ENCODE measurements at regions not wholly inside any gene's neighbourhood (a gene's known extent, or its start where the extent isn't known, plus 50 kb on each side); places are given as distances from the start of the nearest gene placed in this dataset.

DNA sequence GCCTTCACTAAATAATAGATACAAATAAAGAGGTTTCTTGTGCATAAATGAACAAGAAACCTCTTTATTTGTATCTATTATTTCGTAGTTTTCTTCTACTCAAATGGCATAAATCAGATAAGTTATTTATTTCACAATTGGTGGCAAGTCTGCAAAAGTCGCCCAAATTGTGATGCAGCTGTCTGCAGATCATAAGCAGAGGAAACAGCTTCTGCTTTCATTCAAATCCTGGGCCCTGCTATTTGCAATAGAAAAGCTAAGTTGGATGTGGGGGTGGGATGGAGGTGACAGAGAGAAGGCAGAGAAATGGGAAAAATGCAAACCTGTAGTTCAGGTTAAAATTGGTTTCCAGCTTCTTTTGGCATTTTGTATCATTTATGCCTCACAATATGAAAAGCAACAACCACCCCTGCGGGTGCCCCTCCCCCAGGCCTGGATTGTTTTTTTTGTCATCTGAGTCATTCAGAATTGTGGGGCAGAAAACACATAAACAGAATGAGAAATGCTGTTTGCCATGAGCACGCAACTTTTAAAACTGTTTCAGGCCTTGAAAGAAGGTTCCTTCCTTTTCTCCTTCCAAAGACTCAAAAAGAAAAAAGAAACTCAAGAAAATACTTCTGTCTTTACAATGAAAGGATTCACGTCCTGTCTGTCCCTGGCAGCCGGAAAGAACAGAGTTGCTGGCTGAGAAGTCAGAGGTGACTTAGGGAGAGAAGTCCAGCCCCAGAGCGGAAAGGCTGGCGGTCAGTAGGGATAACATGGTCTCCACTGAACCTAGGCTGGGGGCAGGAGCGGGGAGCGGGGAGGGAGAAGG, 132.9 kb downstream of the BAMBI start:
- peak in 1 of 56 donors; percentile 21 for DNase-seq

DNA sequence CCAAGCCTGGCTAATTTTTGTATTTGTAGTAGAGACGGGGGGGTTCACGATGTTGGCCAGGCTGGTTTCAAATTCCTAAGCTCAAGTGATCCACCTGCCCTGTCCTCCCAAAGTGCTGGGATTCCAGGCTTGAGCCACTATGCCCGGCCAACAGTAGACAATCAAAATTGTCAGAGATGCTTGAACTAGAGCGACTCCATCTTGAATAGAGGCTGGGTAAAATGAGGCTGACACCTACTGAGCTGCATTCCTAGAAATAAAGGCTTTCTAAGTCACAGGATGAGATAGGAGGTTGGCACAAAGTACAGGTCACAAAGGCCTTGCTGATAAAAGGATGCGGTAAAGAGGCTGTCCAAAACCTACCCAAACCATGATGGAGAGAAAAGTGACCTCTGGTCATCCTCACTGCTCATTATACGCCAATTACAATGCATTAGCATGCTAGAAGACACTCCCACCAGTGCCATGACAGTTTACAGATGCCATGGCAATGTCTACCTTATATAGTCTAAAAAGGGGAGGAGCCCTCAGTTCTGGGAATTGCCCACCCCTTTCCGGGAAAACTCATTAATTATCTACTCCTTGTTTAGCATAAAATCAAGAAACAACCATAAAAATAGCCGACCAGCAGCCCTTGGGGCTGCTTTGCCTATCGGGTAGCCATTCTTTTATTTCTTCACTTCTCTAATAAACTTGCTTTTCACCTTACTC, 134.5 kb downstream of the BAMBI start:
- no peak for DNase-seq

DNA sequence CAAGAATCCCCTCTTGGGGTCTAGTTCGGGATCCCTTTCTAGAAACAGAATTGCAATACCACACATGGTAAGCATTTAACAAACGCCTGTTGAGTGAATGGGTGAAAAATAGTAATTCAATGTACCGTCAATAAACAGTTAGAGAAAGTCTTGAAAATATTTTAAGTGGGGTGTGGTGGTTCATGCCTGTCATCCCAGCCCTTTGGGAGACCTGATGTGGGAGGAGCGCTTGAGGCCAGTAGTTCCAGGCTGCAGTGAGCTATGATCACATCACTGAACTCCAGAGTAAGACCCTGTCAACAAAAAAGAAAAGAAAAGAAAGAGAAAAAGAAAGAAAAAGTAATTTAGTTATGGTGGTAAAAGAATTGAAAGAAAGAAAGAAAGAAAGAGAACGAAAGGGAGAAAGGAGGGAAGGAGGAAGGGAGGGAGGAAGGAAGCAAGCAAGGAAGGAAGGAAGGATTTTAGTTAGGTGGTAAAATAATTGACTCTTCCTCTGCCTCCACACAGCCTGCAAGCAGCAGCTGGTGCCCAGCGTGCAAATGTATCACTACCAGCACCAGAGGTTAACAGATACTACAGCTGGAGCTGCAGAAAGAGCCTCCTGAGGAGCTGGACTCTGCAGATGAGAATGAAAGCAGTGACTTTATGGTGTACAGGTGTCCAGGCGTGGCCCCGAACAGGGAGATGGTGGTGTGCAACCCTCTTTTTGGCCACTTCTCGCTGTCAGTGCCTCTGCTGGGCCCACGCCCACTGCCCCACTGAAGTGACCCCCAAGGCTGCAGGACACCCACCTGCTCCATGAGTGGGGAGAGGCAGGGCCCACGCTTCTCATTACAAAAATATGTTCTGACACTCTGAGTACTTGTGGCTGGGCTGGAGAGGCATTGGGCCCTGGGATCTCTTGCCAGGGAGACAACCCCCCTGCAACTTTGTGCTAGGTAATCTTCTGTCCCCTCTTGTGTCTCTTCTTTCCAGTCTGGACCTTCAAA, 135.4 kb downstream of the BAMBI start:
- no peak for DNase-seq

DNA sequence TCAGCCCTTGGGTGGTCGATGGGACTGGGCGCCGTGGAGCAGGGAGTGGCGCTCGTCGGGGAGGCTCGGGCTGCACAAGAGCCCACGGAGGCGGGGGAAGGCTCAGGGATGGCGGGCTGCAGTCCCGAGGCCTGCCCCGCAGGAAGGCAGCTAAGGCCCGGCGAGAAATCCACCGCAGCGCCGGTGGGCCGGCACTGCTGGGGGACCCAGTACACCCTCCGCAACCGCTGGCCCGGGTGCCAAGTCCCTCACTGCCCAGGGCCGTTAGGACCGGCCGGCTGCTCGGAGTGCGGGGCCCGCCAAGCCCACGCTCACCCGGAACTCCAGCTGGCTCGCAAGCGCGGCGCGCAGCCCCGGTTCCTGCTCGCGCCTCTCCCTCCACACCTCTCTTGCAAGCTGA, 138.4 kb downstream of the BAMBI start:
- DNase-seq: no peak

DNA sequence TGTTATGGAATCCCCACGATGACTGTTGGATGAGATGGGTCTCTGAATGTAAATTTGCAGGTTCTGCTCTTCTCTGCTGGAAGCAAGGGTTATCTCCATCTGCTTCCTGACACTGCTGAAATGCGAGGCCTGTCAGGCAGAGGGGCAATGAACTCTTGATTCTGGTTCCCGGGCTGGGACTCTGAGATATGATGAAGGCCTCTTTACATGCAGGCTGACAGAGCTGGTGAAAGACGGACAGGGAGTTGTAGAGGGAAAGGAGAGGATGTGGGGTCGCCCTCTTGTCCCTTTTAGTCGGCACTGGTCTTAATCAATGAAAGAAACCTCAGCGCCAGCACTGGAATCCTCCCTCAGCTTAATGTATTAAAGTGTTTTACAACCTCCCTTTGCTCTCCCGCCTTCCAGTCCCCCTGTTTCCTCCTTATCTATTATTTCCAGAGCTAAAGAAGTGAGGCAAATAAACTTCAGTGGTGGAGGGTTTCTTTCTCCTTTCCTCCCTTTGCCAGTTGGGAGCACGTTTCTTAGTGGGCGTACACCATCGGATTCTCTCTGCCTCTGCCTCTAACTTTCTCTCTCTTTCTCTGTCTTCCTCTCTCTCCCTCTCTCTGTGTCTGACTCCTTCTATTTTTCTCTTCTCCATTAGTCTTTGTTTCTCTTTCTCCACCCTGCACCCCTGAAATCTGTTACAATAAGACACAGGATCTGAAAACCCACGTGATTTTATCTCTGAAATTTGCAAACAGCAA, 145.6 kb downstream of the BAMBI start:
- no peak for DNase-seq

DNA sequence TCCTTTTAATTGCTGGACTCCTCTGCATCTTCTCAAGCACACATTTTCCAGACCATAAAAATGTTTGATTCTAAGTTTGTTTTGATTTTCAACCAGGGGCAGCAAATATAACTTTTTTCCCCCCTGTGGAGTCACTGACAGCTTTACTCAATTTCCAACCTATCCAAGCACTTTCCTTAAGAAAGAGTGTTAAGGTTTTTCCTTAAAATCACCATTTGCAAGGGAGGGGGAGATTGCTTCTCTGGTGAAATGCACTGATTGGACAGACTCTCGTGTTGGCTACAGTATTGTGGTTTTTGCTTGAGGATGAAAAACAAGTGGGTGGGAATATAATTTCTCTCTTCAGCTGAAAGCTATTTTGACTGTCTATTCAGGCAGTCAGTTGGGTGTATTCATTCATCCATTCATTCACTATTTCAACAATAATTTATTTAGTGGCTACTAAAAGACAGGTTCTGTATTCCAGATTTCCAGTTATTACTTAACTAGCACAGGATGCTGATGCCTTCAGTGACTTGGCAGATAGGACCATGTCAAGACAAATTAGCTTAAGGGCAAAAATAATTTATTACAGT, 146.3 kb downstream of the BAMBI start:
- no peak for DNase-seq

DNA sequence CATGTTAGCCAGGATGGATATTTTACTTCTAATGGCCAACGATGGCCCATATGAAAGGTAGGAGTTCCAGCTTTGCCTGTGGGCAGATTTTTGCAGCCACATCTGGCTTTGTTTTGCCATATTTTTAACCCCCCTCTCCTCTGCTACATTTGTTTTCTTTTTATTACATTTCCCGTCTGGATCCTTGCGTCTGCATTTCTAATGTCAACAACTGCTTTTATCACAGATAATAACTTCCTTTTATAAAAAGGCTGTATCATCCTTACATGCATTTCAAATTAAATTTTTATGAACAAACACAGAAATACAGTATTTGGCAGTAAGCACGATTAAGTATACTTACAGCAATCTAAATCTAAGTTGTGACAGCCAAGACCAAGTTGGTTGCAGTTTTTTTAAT, 156.0 kb downstream of the BAMBI start:
- DNase-seq: no peak

DNA sequence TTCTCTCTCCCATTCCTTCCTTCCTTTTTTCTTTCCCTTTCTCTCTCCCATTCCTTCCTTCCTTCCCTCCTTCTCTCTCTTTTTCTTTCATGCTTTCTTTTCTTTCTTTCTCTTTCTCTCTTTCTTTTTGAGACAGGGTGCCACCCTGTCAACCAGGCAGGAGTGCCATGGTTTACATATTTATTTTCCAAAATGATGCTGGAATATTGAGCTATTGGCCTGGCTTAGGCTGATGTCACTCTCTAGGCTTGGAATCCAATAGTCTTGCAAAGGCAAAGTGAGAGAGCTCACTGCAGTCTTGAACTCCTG, 159.1 kb downstream of the BAMBI start:
- no peak for DNase-seq

DNA sequence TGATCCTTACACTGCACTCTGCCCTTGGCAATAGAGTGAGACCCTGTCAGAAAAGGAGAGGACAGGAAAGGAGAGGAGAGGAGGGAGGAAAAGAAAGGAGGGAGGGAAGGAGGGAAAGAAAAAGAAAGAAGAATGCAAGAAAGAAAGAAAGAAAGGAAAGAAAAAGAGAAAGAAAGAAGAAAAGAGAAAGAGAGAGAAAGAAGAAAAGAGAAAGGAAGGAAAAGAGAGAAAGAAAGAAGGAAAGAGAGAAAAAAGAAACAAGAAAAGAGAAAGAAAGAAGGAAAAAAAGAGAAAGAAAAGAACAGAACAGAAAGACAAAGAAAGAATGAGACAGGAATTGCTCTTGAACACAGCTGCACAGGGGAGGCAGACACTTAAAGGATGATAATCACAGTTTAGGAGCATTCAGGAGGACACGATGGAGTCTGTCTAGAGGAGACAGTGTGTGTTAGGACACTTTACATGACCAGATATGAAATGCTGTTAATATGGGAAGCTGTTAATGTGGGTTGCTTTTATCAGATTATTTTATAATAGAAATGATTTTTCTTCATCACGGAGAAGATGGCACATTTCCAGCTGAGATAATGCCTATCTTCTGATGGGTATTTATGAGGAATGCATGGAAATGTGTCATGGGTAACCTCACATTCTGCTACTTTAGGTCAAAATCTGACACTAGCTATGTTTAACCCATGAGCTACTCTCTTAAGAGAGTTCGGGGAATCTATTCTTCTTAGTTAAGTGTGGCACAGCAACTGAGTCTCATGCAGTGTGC, 160.5 kb downstream of the BAMBI start:
- no peak for DNase-seq

DNA sequence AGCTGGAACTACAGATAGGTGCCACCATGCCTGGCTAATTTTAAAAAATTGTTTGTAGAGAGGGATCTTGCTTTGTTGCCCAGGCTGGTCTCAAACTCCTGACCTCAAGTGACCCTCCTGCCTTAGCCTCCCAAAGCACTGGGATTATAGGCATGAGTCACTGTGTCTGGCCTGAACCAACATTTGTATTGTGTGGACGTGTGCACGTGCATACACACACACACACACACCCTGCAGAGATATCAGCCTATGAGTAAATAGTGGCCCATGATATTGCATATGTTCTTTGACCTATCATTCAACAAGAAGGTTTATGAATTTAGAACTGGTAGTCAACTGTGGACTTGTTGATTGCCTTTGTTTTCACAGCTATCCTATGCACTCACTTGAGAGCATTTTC, 161.6 kb downstream of the BAMBI start:
- DNase-seq: no peak

DNA sequence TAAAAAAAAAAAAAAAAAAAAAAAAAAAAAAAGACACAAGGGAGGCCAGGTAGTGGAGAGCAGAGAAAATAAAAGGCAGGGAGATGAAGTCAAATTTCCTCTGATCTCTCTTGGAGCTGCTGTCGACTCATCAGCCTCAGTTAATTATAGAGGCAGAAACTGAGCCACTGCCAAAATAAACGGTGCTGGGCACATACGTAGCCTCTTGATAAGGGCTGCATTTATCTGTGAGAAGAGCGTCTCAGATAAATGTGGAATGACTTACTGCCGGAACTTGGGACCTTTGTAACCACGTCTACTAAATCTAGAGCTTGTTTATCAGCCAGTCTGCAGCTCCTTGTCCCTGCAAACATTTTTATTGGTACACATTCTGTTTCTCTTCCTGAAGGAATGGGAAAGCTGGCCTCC, 162.3 kb downstream of the BAMBI start:
- no peak for DNase-seq

DNA sequence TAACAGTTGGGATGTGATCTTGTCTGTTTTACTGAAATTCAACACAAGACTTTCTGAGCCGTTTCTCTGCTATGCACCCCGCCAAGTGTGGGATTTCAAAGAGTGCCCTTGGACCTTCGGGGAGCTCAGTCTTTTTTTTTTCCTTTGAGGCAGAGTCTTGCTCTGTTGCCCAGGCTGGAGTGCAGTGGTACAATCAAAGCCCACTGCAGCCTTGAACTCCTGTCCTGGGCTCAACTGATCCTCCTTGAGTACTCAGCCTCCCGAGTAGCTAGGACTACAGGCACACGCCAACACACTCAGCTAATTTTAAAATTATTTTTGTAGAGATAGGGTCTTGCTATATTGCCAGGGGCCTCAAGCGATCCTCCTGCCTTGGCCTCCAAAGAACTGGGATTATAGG, 162.9 kb downstream of the BAMBI start:
- DNase-seq: no peak

DNA sequence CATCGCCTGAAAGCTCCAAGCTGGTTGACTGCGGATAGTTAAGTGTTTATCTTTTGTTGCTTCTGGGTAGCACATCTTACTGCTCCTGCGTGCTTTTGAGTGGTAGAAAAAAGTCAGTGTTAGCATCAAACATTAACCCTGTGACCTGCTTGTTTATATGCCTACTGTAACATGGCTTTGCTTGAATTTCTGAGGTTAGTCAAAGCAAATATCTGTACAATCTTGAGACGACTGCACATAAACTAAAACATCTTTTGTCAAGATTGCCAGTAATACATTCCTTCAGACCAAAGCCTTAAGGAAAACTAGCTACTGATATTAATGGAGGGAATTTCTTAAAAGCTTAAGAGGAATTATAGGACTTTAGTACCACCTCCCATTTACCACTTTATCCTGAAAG, 163.7 kb downstream of the BAMBI start:
- DNase-seq: no peak

DNA sequence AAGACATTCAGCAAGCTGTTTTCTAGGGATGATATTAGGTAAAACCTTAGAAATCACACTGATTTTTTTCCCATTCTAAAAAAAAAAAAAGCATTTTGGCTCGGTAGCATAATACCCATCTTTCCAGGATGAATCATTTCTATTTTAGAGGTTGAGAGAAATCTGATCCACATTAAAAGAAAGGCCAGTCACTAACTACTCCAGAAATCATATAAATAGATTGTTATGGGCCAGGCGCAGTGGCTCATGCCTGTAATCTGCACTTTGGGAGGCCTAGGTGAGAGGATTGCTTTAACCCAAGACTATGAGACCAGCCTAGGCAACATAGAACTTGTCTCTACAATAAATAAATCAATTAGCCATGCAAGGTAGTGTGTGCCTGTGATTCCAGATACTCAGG, 164.3 kb downstream of the BAMBI start:
- no peak for DNase-seq

DNA sequence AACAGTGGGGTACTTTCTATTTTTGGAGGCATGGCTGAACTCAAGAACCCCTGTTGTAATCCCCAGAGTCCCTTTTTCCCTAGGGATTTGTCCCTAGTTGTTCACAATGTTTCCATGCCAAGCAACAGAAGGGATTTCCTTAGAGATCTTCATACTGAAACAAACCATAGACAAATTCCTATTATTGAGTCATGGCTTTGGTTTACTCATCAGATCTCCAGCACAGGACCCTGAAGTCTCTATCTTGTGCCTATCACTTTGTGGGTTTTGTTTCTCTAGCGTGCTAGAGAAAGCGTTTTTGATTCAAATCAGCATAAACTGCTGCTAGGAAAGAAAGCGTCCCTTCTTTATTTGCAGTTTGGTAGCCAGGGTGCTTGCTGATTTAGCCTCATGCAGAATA, 165.0 kb downstream of the BAMBI start:
- DNase-seq: no peak

DNA sequence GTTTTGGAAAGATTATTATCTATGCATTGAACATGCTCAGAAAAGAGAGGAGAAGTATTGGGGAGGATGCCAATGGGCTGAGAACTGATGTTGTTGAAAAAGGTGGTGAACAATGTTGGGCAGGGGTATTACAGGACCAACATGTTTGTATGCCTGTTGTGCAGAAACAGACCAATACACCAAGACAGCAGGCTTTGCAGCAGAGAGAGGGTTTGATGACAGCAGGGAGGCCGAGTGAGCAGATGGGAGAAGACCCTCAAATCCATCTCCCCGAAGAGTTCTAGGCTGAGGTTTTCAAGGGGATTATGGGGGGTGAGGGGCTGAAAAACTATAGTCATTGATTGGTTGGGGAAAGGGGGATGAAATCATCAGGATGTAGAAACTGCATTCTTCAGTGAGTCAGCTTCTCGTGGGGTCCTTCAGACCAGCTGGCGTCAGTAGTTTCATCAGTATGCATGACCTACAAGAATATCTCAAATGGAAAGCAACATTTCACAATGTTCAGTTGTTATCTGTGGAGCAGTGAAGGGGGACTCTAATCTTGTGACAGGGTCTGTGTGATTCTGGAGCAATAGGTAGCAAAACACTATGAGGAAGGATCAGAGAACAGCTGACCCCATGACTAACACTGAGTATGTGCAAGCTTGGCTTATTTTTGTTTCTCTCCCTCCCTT, 167.8 kb downstream of the BAMBI start:
- no peak for DNase-seq

DNA sequence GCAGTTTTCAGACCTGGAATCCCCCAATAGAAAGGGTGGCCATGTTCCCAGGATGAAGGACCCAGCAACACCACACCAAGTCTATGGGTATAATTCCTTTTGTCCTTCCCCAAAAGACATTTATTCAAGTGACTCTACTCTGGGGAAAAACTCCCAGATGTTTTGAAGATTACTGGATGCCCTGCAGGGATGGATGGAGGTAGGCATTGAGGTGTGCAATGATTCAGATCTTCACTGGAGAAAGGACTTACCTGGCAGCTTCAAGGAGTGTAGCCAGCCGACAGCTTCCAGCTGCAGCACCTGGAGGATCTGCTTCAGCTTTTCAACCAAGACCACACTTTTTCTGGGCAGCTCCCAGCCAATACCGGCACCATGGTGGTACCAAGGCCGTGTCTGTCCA, 172.0 kb downstream of the BAMBI start:
- DNase-seq: no peak

DNA sequence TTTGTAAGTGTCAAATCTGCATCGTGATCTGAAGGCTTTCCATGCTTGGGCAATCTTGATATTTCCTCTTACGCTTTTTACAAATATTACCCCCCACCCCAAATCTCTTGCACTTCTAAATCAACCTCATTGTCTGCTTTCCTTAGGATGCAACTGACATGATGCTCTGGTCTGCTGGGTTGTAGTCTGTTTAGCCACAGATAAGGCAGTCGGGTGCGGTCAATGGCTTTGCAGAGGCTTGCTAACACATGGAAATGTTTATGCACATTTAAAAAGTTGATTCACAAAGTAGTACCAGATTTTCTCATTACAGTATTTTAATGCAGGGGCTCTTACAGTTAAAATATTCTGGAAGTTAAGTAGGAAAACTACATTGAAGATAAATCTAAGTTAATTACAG, 172.5 kb downstream of the BAMBI start:
- DNase-seq: no peak

DNA sequence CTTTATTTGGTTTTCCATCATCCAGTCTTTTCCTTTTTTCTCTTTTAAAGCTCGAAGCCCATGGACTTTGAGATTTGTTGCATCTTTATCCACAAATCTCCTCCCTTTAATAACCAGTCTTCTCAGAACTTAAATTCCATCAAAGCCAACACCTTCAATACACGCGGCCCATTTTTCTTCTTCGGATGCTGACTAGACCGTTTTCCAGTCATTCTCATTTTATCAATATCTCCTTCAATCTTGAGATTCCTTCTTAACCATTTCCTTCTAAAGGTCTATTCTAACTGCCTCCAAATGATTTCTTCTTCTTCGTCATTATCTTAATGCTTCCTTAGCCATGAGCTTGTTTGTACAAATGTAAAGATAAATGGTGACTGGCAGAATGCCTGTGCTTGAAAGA, 173.5 kb downstream of the BAMBI start:
- DNase-seq: no peak

DNA sequence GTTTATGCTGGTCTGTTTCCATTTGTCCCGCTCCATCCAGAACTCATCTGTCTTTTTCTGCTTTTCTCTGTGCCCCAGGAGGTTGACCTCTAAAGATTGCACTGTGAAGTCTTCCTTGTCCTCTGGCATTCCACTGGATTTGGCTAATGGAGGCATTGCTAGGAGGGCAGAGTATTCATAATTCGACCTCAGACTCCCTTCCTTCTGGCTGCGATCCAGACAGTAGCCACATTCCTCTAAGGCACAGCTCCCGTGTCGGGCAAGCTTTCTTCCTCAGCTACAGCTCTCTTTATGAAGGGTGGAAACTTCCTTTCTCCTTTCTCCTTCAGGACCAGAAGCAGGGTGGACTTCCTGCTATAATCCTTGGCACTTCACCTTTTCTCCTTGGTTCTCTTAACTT, 175.9 kb downstream of the BAMBI start:
- no peak for DNase-seq
